NCI-H82 (cell line): ENCODE measurements at regions not wholly inside any gene's neighbourhood (a gene's known extent, or its start where the extent isn't known, plus 50 kb on each side); places are given as distances from the start of the nearest gene placed in this dataset.
A peak's percentile ranks its signal among the peaks of the same experiment; 100 is the strongest.

Experiments used
- DNase-seq: peaks from one replicate; lab custom pipeline; 2025; lab: John Stamatoyannopoulos, UW

DNA sequence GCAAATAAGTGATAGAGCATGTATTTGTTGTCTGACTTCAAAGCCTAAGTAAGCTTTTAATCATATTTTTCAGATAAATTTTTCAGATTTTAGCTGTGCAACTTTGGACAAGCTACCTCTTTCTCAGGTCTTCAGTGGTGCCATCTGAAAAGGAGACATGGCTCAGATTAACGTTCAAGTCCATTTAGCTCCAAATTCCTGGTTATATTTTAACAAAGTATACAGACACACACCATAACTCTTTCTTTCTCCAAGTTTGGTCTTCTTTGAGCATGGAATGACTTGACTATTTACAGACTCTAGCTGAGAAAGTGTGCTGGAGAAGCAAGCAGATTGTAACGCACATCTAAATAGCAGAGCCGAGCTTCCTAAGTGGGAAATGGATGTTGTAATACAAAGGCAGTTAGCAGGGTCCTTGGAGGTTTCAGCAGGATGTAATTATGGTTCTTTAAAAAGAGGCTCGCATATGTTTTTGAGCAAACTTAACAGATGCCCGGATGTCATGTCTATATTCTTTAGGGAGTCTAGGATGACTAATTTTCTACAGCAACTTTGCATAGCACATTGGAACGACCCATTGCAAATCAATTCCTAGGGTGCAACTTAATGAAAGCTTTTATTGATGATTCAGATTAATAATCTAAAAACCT is 128.1 kb upstream of the E2F8 start:
- DNase-seq, result no peak

DNA sequence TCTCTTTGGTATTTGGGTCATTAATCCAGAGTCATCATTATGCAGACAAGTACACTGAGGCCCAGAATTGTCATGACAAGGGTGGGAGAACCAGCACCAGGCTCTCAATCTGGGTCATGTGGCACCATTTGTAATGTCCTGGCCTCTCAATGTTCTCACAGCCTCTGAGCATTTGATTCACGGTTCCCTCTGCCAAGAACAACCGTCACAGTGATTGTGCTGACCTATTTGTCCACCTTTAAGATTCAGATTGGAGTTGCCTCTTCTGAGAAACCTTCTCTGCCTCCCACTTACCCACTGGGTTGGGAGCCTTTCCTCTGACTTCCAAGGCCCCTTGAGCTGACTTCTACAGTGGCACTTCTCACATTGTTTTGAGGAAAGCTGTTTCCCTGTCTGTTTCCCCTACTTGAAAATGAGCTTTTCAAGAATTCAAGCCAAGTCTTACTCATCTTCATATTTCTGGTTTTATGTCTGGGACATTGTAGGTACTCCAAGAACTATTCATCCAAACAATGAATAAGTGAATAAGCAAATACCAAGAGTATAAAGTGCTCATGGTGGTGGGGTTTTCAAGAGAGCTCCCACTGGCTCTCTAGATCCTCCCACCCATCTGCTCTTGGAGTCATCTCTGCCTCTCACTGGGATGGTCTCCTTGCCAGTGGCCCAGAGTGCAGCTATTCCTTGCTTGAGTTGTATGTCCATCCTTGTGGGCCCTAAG is 126.4 kb upstream of the E2F8 start:
- no peak for DNase-seq

DNA sequence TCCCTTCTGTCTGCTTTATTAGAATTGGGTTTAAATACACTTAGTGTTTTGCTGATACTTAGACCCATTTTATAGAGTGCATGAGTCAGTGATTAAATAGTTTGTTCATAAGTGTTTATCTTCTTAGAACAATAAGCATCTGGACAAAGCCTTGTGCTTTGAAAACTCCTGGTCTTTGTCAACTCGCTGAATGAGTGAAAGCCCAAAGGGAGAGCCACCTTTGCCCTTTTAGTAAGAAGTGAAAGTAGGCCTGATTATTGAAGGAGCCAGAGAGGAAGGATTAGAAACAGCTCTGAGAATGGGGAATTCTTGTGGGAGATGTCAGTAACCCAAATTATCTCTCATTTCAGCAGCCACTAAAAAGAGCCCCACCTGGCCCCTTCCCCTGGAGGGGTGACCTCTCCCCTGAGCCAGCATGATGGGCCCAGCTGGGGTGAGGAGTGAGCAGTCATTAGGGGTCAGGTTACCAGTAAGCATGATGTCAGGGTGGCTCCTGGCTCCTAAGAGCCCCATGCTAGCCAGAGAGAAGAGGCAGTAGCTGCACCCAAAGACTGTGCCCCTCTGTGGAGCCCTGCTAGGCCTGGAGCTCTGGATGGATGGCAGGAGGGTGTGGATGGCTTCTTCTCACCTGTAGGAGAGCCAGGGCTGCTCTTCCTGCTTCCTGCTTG is 125.1 kb upstream of the E2F8 start:
- no peak for DNase-seq

DNA sequence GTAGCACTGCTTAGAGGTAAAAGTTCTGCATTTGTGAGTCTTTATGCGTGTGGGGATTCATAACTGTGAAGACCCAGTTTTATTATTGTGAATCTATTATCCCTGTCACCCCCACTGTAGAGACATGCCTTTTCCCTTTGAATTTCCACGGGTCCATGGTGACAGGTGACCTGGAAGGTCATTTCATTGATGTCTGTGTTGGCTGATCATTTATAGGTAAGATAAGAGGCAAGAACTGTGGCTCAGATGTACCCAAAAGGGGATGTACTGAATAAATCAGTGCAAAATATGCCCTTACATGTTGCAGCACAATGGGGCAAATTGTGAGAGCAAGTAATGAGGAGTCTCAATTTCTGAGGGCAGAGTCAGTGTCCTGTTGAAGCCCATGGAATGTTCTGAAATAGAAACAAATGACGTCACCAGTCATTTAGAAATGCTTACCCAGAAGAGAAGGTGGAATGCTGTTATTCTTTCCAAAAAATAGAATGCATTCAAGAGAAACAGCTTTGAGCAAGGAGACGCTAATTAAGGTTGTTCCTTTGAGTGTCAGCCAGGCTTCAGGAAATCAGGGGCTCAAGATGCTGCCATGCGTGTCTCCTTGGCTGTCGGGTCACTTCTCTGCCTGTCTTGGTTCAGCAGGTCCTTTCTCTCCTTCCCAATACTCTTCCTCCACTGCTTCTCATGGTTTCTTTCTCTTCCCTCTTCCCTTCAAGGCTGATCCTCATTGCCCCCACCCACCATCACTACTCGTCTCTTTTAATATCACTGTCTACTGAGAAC is 118.7 kb upstream of the E2F8 start:
- no peak for DNase-seq

DNA sequence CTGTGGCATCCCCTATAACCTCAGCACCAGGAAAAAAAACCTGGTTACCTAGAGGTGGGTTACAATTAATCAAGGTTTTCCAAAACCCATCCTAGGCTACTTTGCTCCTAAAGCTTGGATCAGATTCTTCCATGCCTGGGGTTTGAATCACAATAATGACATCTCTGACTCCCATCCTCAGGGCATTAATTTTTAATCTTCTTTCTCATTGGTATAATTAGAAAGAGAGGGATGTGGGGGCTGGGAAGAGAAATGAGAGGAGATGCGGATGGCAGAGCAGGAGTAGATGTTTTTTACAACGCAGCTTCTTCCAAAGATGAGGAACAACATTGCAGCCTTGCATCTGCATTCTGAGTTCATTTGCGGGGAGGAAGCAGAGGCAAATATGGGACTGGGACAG is 117.2 kb upstream of the E2F8 start:
- DNase-seq, result no peak

DNA sequence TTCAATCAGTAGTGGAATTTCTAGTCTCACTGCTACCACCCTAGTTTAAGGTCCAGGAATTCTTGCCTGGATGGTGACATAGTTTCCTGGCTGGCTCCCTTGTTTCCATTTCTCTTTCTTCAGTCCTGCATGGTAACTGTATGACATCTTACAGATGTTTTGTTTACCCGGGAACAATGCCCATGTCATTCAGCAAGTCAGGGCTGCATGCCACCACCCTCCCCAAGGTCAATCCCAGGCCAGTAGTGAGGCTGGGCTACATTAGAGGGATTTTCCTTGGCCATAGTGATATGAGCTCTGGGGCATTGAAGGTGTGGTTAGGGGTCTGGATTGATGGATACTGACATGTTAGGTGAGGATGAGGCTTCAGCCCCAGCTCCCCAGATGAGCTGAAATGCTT is 114.9 kb upstream of the E2F8 start:
- DNase-seq, result no peak

DNA sequence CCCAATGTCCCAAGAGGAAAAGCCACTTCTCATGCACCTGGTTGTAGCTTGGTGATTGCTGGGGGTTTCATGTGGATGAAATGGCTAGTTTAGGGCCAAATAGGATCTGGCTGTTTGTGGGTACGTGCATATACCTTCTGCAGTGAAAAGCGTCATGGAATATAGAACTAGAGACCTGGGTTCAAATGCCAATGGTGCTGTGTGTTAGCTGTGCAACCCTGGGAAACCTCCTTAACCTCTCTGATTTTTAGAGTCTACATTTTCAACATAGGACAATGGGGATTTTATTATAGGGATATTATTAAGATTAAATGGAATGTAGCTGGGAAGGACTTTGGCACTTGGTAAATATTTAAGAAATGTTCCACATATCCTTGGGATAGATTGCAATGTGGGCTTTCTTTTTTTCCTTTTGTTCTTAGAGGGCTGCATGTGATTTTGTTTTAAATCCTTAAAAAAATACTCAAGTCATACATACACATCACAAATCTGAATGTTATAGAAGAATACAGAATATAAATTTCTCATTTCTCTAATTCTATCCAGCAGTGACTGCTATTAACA is 112.6 kb upstream of the E2F8 start:
- no peak for DNase-seq

DNA sequence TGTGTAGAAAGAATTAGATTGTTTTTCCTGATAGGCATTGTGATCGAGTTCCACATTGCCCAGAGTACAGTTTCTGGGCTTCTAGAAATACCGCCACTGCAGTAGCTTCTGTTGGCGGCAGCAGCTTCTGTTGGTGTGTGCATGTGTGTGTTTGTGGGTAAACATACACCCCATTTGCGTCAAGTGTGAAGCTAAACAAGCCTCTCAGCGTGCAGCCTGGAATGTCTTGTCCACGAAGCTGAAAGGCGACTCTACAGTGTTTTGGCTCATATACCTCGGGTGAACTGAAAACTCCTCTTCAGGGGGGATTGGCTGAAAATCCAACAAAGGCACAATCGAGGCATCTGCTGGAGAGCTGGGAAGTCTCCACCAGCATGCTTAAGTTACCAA is 112.0 kb upstream of the E2F8 start:
- DNase-seq, result no peak

DNA sequence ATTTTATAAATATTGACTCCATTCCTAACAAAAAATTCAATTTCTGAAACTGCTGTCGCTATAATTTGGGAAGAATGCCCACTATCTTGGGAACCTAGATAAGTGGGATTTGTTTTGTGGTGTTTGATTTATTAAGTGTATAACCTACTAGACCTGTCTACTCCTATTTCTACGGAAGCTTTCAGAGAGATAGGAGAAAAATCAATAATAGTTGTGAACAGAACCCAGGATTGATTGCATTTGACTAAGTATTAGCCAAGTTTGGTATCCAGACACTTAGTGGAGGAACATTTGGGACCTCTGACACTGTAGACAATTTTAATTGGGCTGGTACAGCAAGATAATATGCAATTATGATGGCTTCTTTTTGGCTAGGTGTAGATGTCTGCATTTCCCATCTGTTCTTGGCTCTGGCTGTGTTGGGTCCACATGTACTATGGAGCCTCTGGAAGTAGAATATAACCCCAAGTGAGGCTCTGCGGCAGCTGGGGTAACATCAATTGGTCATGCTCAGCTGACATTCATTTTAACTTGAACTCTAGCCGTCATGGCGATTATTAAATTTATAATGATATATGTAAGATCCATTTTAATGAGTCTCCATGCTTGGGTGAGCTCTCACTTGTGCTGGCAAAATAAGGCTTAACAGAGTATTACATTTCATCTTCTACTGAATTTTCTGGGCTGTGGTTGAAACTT is 111.5 kb upstream of the E2F8 start:
- no peak for DNase-seq

DNA sequence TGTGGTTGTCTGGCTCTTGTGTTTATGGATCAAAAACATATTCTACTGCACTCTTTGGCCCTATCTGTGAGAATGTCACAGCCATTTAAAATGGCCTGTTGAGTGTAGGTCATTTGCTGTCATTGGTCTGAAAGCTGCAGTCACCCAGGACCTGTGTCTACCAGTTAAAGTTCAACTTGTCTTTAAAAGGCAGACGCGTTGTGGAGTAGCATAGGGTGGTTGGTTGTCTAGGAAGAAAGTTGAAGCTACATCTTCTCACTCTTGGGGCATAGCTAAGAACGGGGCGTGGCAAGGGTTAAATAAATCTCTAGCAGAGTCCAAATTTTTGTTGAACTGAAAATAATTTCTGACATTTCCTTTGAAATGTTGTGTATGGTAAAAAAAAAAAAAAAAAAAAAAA is 110.7 kb upstream of the E2F8 start:
- DNase-seq, result no peak

DNA sequence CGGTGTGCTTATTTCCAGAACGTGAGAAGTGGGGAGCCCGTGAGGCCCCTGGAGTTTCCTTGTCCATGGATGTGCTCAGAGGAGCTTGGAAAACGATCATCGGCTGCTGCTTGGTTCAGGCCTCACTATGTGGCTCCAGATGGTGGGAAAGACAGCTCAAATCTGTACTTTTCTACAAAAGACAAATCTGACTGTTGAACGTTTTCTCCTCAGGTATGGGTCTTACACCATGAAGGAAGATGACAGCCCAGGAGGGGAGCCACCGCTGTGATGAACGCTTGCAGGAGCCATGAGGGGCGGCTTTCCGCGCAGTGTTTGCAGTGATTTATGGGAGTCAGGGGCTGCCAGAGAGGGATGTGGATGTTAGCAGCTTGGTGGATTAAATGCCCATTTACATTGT is 109.4 kb upstream of the E2F8 start:
- DNase-seq, result no peak

DNA sequence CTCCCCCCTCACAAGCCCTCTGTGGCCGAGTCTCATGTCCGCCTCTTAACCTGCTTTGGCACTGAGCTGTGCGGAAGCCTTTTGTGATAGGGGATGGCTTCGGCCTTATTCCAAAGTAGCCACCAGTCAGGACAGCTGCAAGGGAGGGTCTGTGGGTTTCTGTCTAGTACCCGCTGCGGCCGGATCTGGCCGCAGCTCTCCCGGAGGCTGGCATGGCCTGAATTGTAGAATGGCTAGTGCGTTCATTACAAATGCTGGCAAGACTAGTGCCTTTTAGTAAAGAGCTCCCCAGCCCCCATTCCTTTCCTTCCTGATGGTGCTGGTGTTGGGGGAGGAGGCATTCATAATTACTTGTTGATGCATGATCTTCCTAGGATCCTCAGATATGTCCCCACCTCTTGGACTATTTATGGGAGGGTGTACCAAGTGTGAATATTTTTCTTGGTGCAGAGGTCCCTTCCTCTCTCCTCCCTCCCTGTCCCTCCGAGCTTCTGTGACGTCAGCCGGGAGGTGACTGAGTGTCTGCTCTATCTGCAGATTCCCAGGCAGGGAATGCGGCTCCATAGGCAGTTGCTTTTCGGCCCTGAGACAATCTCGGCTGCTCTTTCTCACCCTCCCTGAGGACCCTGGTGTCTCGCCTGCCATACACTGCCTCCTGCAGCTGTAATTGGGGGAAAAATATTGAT is 108.7 kb upstream of the E2F8 start:
- peak; percentile 2 for DNase-seq

DNA sequence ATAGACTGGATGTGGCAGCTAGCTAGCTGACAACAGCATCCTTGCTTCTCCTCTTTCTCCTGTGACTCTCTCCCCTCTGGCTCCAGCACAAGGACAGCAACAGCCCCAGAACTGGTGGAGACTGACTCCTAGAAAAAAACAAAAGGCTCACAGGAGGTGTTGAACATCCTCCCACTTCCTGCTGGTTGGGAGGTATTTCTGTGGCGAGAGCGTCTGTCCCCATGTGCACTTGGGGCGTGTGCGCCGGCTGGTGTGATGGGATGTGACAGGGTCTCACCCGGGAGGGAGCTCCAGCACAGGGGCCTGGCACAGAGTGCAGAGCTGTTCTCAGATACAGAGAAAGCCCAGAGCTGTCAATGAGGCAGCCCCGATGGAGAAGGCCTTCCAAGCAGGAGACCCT is 107.2 kb upstream of the E2F8 start:
- DNase-seq, result no peak

DNA sequence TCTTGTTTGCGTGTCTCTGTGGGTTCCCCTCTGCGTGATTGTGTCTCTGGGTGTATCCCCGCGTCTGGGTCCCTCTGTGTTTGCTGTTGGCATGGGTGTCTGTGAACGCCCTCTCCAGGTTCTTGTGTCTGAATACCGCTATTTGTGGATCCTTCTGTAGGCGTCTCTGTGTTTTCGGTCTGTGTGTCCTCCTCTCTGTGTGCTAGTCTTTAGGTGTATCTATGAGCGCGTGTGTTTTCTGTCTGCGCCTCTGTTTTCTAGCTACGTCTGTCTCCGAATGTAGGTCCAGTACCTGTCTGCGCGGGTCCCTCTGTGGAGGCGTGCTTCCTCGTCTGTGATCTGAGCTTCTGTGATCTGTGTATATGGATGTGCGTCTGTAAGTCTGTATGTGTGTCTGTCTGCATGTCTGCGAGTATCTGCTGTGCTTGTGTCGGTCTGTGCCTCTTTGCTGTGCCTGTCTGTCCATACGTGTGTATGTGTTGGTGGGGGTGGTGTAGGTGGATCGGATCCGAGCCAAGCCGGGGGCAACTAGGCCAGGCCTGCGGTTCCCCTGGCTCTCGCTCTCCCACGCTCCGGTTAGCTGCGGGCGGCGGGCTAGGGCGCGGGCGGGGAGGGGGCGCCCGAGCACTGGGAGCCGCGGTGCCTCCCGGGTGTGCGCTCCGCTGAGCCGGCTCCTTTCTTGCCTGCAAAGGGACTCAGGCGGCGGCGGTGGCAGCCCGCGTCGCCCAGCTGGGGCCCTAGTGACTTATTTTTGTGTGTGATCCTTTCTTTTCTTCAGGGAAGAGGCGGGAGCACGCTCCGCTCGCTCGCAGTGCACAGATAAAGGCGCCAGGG is 105.3 kb upstream of the E2F8 start:
- DNase-seq, result peak; percentile 11

DNA sequence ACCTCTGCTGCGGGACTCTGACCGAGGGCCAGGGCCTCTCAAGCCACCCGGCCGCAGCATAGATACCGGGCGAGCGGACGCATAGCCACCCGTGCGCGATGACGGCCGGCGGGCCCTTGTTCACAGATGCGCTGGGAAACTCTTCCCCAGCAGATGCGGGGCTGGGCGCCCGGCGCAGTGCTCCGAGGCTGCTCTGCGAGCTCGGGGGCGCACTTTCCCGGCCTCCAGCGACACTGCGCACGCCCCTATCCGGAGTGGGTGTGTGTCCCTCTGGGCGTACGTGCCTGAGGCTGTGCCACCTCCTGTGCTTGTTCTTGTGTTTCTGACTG is 104.7 kb upstream of the E2F8 start:
- no peak for DNase-seq

DNA sequence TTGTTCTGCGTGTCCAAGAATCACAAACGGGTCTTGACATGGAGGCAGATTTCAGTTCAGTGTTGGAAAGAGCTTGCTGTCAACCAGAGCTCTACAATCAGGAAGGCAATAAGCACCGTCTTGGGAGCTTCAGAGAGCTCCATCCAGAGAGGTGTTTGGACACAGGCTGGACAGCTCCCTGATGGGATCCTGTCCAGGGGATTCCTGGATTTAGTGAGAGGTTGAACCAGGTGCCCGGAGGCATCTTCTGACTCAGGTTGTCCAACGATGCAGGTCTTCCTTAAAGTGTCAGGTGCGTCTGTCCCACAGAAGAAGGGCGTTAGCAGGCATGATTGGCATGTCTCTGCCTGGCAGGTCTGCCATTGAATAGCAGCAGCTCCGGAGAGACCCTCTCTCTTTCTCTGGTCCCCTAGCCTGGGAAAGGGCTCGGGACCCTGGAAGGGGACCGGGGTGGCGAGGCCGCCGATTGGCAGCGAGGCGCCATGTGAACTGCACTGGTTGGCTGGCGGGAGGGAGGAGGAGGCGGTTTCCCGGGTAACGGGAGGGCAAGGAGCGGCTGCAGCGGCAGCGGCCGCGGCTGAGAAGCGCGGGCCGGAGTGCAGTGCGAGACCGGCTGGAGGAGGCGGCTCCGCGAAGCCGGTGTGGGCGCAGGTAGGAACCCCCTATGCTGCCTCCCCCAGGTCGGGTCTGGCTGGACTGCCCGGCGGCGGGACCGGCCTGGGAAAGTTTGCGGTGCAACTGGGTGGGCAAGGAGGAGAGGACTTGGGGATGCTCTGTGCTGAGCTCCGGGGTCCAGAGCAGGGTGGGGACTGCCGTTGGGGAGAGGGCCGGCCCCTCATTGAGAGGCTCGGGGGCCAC is 104.1 kb upstream of the E2F8 start:
- peak; percentile 21 for DNase-seq

DNA sequence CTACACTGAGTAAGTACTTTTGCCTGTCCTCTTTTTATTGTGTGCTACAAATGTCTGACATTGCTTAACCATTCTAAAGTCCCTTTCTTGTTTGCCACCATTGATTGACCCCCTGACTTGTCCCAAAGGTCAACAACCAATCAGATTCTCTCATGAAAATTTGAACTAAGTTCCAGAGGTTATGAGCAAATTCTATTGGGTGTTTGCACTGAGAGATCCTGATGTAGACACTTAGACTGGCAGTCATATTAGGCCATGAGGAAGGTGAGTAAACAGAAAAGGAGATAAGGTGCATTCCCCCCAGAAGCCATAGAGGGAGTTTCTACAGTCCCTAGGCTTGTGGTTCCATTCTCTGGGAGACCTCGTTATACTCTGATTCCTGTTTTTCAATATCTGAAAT is 101.3 kb upstream of the E2F8 start:
- DNase-seq, result peak; percentile 1

DNA sequence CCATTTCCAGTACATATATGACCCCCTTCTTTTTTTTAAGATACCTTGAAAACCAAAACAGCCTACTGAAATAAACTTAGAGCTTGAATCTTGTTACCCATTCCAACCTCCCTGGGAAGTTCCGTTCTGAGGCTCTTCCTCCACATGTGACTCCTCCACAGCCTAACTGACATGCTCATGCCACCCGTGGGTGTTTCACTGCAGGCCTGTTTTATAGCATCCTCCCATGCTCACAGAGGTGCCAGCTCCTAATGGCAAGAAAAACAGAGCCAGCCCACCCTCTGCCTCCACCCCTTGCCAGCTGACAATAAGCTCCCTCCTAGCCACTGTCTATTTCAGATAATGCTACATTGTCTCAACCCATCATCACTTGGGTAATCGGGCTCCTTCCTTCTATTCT is 97.6 kb upstream of the E2F8 start:
- DNase-seq, result no peak

DNA sequence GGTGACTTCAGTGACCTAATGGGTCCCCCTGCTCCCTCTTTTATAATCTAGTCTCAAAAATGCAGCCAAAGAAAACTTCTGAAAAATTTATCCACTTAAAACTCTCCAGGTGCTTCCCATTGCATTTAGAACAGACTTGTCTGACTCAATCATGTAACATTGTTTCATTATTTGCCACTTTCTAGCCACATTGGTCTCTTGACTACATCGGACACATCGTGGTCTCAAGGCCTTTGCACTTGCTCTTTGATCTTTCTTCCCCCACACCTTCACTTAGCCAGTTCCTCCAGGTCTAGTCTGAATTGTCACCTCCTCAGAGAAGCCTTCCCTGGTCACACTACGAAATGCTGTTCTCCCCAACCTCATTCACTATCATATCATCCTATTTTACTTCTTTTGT is 97.0 kb upstream of the E2F8 start:
- no peak for DNase-seq

DNA sequence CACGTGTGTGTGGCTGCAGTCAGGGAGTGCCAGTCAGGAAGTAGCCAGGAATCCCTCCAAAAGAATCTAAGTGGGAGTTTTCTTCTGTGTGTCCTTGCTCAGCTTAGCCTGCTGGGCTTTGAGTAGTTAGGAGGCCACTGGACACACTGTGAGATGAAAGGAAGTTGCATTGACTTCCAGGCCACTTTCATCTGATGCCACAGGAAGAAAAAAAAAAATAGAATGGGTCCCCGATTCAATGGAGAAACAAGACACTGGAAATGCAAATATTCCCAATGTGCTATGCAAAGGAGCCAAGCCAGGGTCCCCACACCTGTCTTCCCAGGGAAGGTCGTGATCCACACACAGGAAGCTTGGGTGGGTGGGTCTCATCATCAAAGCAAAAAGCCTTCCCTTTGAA is 95.6 kb upstream of the E2F8 start:
- no peak for DNase-seq
